GM23338 (cell line): ENCODE measurements at regions not wholly inside any gene's neighbourhood (a gene's known extent, or its start where the extent isn't known, plus 50 kb on each side); places are given as distances from the start of the nearest gene placed in this dataset.

ENCODE experiments used
- ATAC-seq: fragments of 200-7000 bp; cut with Tn5 transposase; 3 replicates; pipeline ENCODE4 v1.9.1; 2020
- DNase-seq: peaks from one replicate; pipeline ENCODE4 v3.0.0-alpha.2; 2015; ENCODE audit warnings: low spot score
- H2AFZ ChIP-seq: fragments of 200-600 bp; sonication (generic); 2 replicates; pipeline ENCODE4 v1.8.0; 2016; ENCODE audit warnings: antibody characterized with exemption, mild to moderate bottlenecking, moderate library complexity
- H3F3A ChIP-seq: fragments of 200-600 bp; sonication (generic); replicated peaks from 2 replicates; pipeline ENCODE4 v1.8.0; 2017; ENCODE audit warnings: antibody characterized with exemption, mixed run types, low read depth
- H3K27ac ChIP-seq: fragments of 200-600 bp; sonication (generic); 2 replicates; pipeline ENCODE4 v1.6.1; 2016; ENCODE audit warnings: low read depth
- H3K27me3 ChIP-seq: fragments of 200-600 bp; sonication (generic); 2 replicates; pipeline ENCODE4 v1.8.0; 2016; ENCODE audit warnings: mild to moderate bottlenecking, mixed run types, moderate library complexity; ENCODE audit not compliant: insufficient read depth
- H3K36me3 ChIP-seq: fragments of 200-600 bp; sonication (generic); 2 replicates; pipeline ENCODE4 v1.8.0; 2016; ENCODE audit warnings: mild to moderate bottlenecking; ENCODE audit not compliant: insufficient read depth
- H3K4me1 ChIP-seq: fragments of 200-600 bp; sonication (generic); 2 replicates; pipeline ENCODE4 v1.8.0; 2016; ENCODE audit warnings: mild to moderate bottlenecking, moderate library complexity; ENCODE audit not compliant: insufficient read depth
- H3K4me2 ChIP-seq: fragments of 200-600 bp; sonication (generic); 2 replicates; pipeline ENCODE4 v1.7.1; 2017; ENCODE audit warnings: mixed run types
- H3K4me3 ChIP-seq: fragments of 200-600 bp; sonication (generic); 2 replicates; pipeline ENCODE4 v1.6.1; 2016; ENCODE audit warnings: mixed run types
- H3K79me2 ChIP-seq: fragments of 200-600 bp; sonication (generic); replicated peaks from 2 replicates; pipeline ENCODE4 v1.8.0; 2017; ENCODE audit warnings: mild to moderate bottlenecking; ENCODE audit not compliant: insufficient read depth
- H3K9me2 ChIP-seq: fragments of 200-600 bp; sonication (generic); 2 replicates; pipeline ENCODE4 v1.8.0; 2017; ENCODE audit not compliant: insufficient read depth
- H4K20me1 ChIP-seq: fragments of 200-600 bp; sonication (generic); replicated peaks from 2 replicates; pipeline ENCODE4 v1.8.0; 2017; ENCODE audit warnings: mild to moderate bottlenecking; ENCODE audit not compliant: insufficient read depth
- H3K27ac Mint-ChIP-seq: 2 replicates; pipeline ENCODE4 v1.8.0; 2020; ENCODE audit warnings: inconsistent platforms, mild to moderate bottlenecking, moderate library complexity, mixed read lengths
- H3K27me3 Mint-ChIP-seq: 3 replicates; pipeline ENCODE4 v1.8.0; 2022; ENCODE audit warnings: low read depth, mild to moderate bottlenecking, moderate library complexity, mixed read lengths, inconsistent platforms; ENCODE audit not compliant: insufficient read depth, poor library complexity
- H3K36me3 Mint-ChIP-seq: 3 replicates; pipeline ENCODE4 v1.8.0; 2021; ENCODE audit warnings: low read depth, mild to moderate bottlenecking, inconsistent platforms, moderate library complexity, mixed read lengths
- H3K4me1 Mint-ChIP-seq: 3 replicates; pipeline ENCODE4 v1.8.0; 2020; ENCODE audit warnings: mild to moderate bottlenecking, inconsistent platforms, mixed read lengths
- H3K4me3 Mint-ChIP-seq: 3 replicates; pipeline ENCODE4 v1.8.0; 2021; ENCODE audit warnings: moderate library complexity, mild to moderate bottlenecking, inconsistent platforms, mixed read lengths
- H3K9me3 Mint-ChIP-seq: 3 replicates; pipeline ENCODE4 v1.8.0; 2020; ENCODE audit warnings: moderate library complexity, mild to moderate bottlenecking, inconsistent platforms, mixed read lengths
- CREB1 ChIP-seq: fragments of 250-450 bp; sonication (Bioruptor Pico); IDR thresholded peaks from 2 replicates; pipeline ENCODE4 v1.5.0; 2020; ENCODE audit warnings: low read depth, mild to moderate bottlenecking, moderate library complexity
- CTCF ChIP-seq, 2 experiments: fragments of 200-600 bp in 1 of 2; sonication (generic) in 1 of 2; conservative IDR thresholded peaks; 2 replicates each; pipeline versions ENCODE4 v1.5.1 to v1.6.1; 2016 to 2017; ENCODE audit warnings: antibody characterized with exemption in 2 of 2, low read depth in 2 of 2, mild to moderate bottlenecking in 2 of 2, moderate library complexity in 1 of 2
- ETS1 ChIP-seq: IDR thresholded peaks from 2 replicates; pipeline ENCODE4 v1.6.1; 2016; ENCODE audit warnings: antibody characterized with exemption
- EZH2 ChIP-seq: fragments of 200-600 bp; sonication (generic); IDR thresholded peaks from one replicate; pipeline ENCODE4 v1.8.0; 2017; ENCODE audit warnings: antibody characterized with exemption, mild to moderate bottlenecking, low read depth; ENCODE audit not compliant: unreplicated experiment
- EZH2phosphoT487 ChIP-seq: fragments of 200-600 bp; sonication (generic); IDR thresholded peaks from one replicate; pipeline ENCODE4 v1.8.1; 2018; ENCODE audit warnings: antibody characterized with exemption; ENCODE audit not compliant: unreplicated experiment
- POLR2AphosphoS5 ChIP-seq: IDR thresholded peaks from 2 replicates; pipeline ENCODE4 v1.6.1; 2016; ENCODE audit warnings: antibody characterized with exemption, low read depth
- STAT1 ChIP-seq: IDR thresholded peaks from one replicate; pipeline ENCODE4 v1.6.1; 2016; ENCODE audit warnings: antibody characterized with exemption; ENCODE audit not compliant: unreplicated experiment
- ZNF114 ChIP-seq: fragments of 250-450 bp; sonication (Bioruptor Pico); IDR thresholded peaks from 2 replicates; pipeline ENCODE4 v1.5.0; 2020; ENCODE audit warnings: mild to moderate bottlenecking, moderate library complexity
- ZNF331 ChIP-seq: fragments of 250-450 bp; sonication (Bioruptor Pico); IDR thresholded peaks from 2 replicates; pipeline ENCODE4 v1.5.0; 2020; ENCODE audit warnings: low read depth, mild to moderate bottlenecking, moderate library complexity
- ZNF462 ChIP-seq: fragments of 250-450 bp; sonication (Bioruptor Pico); IDR thresholded peaks from 2 replicates; pipeline ENCODE4 v1.5.0; 2020; ENCODE audit warnings: mild to moderate bottlenecking, moderate library complexity

GRCh38 chr6:132207991-132208390 lies 193.3 kb downstream of the MOXD1 start:
- Histone ChIP-seq H3K9me2 (no peaks in the 10 kb centered on the region), H4K20me1 (no peaks in the 10 kb centered on the region), H3K4me1 (no peaks in the 10 kb centered on the region), H3K27me3 (no peaks in the 10 kb centered on the region), H2AFZ (no peak overlapping the region), H3K4me2 (no peak overlapping the region), H3K27ac (no peak overlapping the region), H3K79me2 (no peaks in the 10 kb centered on the region), H3K36me3 (no peaks in the 10 kb centered on the region), H3F3A (no peaks in the 10 kb centered on the region), H3K4me3 (no peak overlapping the region)
- DNase-seq: no peak
- H3K9me3 Mint-ChIP-seq: no peaks in the 10 kb centered on the region
- H3K4me3 Mint-ChIP-seq: no peak overlapping the region
- no peak overlapping the region for H3K27ac Mint-ChIP-seq
- no peak for ATAC-seq
- no peaks in the 10 kb centered on the region for H3K4me1 Mint-ChIP-seq
- H3K36me3 Mint-ChIP-seq: no peaks in the 10 kb centered on the region
- no peak for TF ChIP-seq ZNF114 (CRISPR knock-in tag)
- no peaks in the 10 kb centered on the region for H3K27me3 Mint-ChIP-seq

GRCh38 chr6:132205946-132206345 lies 195.3 kb downstream of the MOXD1 start:
- no peaks in the 10 kb centered on the region for H3K27me3 ChIP-seq
- no peaks in the 10 kb centered on the region for H3K79me2 ChIP-seq
- ATAC-seq (no peak), DNase-seq (no peak)
- Mint-ChIP-seq H3K4me3 (no peak overlapping the region), H3K27me3 (no peaks in the 10 kb centered on the region), H3K9me3 (no peaks in the 10 kb centered on the region), H3K36me3 (no peaks in the 10 kb centered on the region), H3K4me1 (no peaks in the 10 kb centered on the region), H3K27ac (no peak overlapping the region)
- no peak overlapping the region for H3K4me3 ChIP-seq
- H3K4me1 ChIP-seq: no peaks in the 10 kb centered on the region
- no peaks in the 10 kb centered on the region for H3K36me3 ChIP-seq
- no peaks in the 10 kb centered on the region for H3F3A ChIP-seq
- no peak overlapping the region for H3K27ac ChIP-seq
- H3K9me2 ChIP-seq: no peaks in the 10 kb centered on the region
- no peaks in the 10 kb centered on the region for H4K20me1 ChIP-seq
- no peak overlapping the region for H2AFZ ChIP-seq
- no peak overlapping the region for H3K4me2 ChIP-seq
- no peak for TF ChIP-seq CREB1 (CRISPR knock-in tag)
- TF ChIP-seq ZNF114 (CRISPR knock-in tag): no peak
- no peak for TF ChIP-seq CTCF (conservative IDR thresholded peaks at IDR 0.05; ENCODE audit: low read depth in 2 of 2)
- no peak for TF ChIP-seq ZNF462 (CRISPR knock-in tag)
- TF ChIP-seq EZH2phosphoT487: no peak
- TF ChIP-seq STAT1: no peak
- TF ChIP-seq EZH2: no peak
- no peak for TF ChIP-seq ZNF331 (CRISPR knock-in tag)
- no peak for TF ChIP-seq ETS1
- TF ChIP-seq POLR2AphosphoS5: no peak
